ENCODE measurements at regions not wholly inside any gene's neighbourhood (a gene's known extent, or its start where the extent isn't known, plus 50 kb on each side); places are given as distances from the start of the nearest gene placed in this dataset.

DNA sequence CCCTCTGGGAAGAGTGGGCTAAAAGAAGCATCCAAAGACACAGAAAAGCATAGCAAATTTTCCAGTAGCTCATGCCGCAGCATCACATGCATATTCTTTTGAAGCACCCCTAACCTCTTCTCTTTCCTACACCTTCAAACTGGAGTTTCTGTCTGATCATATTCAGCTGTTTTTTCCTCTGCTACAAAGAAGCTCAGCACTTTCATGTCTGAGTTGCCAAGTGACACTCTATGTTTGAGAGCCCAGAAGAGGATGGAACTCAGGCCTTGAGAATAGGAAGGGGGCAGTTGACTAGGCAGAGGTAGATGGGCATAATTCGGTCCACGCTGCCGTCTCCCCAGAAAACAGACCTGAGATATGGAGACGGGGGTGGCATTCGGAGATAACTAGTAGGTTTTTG lies 489.6 kb upstream of the NR2F2 start:
- Histone ChIP-seq H3K79me2 (ENCODE audit: insufficient read depth, low read length) (no peaks in the 10 kb centered on the region), H3K4me2 (ENCODE audit: insufficient read depth, low read length) (no peak overlapping the region), H3K9me3 (ENCODE audit: insufficient read depth, low read length, severe bottlenecking) (no peaks in the 10 kb centered on the region), H3K27me3 (ENCODE audit: insufficient read depth, low read length, poor library complexity) (no peaks in the 10 kb centered on the region), H2AFZ (ENCODE audit: low read depth, low read length) (no peak overlapping the region), H3K4me1 (ENCODE audit: insufficient read depth, low read length) (peaks cover 40% of the 10 kb centered on the region), H3K9ac (ENCODE audit: low read depth, low read length) (no peak overlapping the region), H3K4me3 (ENCODE audit: low read depth in 1 of 2, low read length in 2 of 2) (no peak overlapping the region), H3K27ac (ENCODE audit: low read length) (no peak overlapping the region), H4K20me1 (ENCODE audit: insufficient read depth, low read length) (no peaks in the 10 kb centered on the region), H3K36me3 (ENCODE audit: insufficient read depth, low read length) (no peaks in the 10 kb centered on the region)
- ATAC-seq (ENCODE audit: insufficient read depth, low read depth) (no peak), DNase-seq (no peak)
- no peak for TF ChIP-seq EZH2 (IDR thresholded peaks at IDR 0.05; ENCODE audit: borderline replicate concordance, low read depth, low read length, severe bottlenecking)
- TF ChIP-seq, protein P1, sequence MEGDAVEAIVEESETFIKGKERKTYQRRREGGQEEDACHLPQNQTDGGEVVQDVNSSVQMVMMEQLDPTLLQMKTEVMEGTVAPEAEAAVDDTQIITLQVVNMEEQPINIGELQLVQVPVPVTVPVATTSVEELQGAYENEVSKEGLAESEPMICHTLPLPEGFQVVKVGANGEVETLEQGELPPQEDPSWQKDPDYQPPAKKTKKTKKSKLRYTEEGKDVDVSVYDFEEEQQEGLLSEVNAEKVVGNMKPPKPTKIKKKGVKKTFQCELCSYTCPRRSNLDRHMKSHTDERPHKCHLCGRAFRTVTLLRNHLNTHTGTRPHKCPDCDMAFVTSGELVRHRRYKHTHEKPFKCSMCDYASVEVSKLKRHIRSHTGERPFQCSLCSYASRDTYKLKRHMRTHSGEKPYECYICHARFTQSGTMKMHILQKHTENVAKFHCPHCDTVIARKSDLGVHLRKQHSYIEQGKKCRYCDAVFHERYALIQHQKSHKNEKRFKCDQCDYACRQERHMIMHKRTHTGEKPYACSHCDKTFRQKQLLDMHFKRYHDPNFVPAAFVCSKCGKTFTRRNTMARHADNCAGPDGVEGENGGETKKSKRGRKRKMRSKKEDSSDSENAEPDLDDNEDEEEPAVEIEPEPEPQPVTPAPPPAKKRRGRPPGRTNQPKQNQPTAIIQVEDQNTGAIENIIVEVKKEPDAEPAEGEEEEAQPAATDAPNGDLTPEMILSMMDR (IDR thresholded peaks at IDR 0.05; ENCODE audit: borderline replicate concordance, extremely low read depth, low read length, poor library complexity, severe bottlenecking), result no peak

DNA sequence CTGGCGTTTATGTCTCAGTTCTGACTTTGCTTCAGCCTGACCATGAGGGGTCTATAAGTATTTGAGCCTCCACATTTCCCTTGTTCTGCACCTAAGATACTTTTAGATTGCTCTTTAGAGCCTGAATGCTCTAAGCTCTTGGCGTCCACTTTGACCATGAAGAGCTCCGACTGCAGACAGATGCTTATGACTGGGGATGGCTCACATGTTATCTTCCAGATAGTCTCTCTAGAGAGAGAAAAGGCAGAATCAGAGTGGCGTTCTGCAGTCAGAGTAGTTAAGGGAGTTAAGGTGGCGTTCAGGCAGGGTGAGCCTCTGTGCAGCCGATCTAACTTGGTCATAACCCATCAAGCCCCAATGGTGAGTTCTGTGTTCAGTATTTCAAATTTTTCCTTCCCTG lies 487.9 kb upstream of the NR2F2 start:
- Histone ChIP-seq H3K9ac (ENCODE audit: low read depth, low read length) (no peak overlapping the region), H3K4me3 (ENCODE audit: low read depth in 1 of 2, low read length in 2 of 2) (no peak overlapping the region), H3K27ac (ENCODE audit: low read length) (peak overlapping the region; percentile 67), H3K9me3 (ENCODE audit: insufficient read depth, low read length, severe bottlenecking) (no peaks in the 10 kb centered on the region), H2AFZ (ENCODE audit: low read depth, low read length) (no peak overlapping the region), H3K36me3 (ENCODE audit: insufficient read depth, low read length) (no peaks in the 10 kb centered on the region), H4K20me1 (ENCODE audit: insufficient read depth, low read length) (no peaks in the 10 kb centered on the region), H3K4me2 (ENCODE audit: insufficient read depth, low read length) (peak overlapping the region; percentile 30; the same call in 1 of the 2 replicates), H3K4me1 (ENCODE audit: insufficient read depth, low read length) (peaks cover 45% of the 10 kb centered on the region), H3K27me3 (ENCODE audit: insufficient read depth, low read length, poor library complexity) (no peaks in the 10 kb centered on the region), H3K79me2 (ENCODE audit: insufficient read depth, low read length) (no peaks in the 10 kb centered on the region)
- TF ChIP-seq EZH2 (IDR thresholded peaks at IDR 0.05; ENCODE audit: borderline replicate concordance, low read depth, low read length, severe bottlenecking), result no peak
- TF ChIP-seq, protein P1 (IDR thresholded peaks at IDR 0.05; ENCODE audit: borderline replicate concordance, extremely low read depth, low read length, poor library complexity, severe bottlenecking), result no peak
- DNase-seq (no peak), ATAC-seq (ENCODE audit: insufficient read depth, low read depth) (no peak)

DNA sequence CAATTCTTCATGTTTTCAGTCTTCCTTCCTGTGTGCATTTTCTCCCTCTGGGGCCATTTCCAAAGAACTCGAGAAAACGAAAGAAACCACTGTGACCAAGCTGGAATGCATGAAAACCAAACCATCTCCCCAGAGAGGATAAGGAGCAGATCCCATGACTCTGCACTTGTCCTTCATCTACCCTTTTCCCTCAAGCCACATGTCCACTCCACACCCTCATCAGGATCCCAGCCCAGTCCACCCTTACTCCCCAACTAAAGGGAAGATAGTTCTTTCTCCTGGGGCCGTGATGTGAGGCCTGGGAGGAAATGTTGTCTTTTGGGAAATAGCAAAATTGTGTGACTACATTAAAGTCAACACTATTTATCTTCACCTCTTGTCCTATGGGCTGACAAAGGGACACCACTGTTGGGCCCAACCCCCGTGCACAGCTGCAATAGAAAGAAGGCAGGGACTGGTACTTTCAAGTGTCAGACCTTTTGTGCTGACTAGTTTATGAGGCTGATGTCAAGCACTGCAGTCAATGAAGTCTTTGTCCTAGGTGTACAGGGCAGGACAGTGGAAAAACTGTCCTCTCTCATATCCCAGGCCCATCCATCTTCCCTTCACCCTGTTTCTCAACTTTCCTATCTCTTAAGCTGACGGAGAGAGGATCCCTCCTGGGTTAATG lies 487.1 kb upstream of the NR2F2 start:
- TF ChIP-seq, protein P1 (IDR thresholded peaks at IDR 0.05; ENCODE audit: borderline replicate concordance, extremely low read depth, low read length, poor library complexity, severe bottlenecking), result no peak
- no peak for TF ChIP-seq EZH2 (IDR thresholded peaks at IDR 0.05; ENCODE audit: borderline replicate concordance, low read depth, low read length, severe bottlenecking)
- DNase-seq, result peak; percentile 27
- 0 out of 2 replicates have a peak overlapping the region, but pooled peaks have one; percentile 44 for H2AFZ ChIP-seq (ENCODE audit: low read depth, low read length)

More for the DNA sequence above, 487.1 kb upstream of the NR2F2 start:
- peak overlapping the region; percentile 11; the same call in 1 of the 2 replicates for H3K9ac ChIP-seq (ENCODE audit: low read depth, low read length)
- peak overlapping the region; percentile 30 for H3K4me2 ChIP-seq (ENCODE audit: insufficient read depth, low read length)
- no peaks in the 10 kb centered on the region for H3K36me3 ChIP-seq (ENCODE audit: insufficient read depth, low read length)
- H3K4me3 ChIP-seq (ENCODE audit: low read depth in 1 of 2, low read length in 2 of 2), result no peak overlapping the region
- H4K20me1 ChIP-seq (ENCODE audit: insufficient read depth, low read length), result no peaks in the 10 kb centered on the region
- H3K27me3 ChIP-seq (ENCODE audit: insufficient read depth, low read length, poor library complexity), result no peaks in the 10 kb centered on the region
- ATAC-seq (ENCODE audit: insufficient read depth, low read depth), result peak; percentile 64
- H3K9me3 ChIP-seq (ENCODE audit: insufficient read depth, low read length, severe bottlenecking), result no peaks in the 10 kb centered on the region
- H3K4me1 ChIP-seq (ENCODE audit: insufficient read depth, low read length), result peaks cover 45% of the 10 kb centered on the region
- peak overlapping the region; percentile 67 for H3K27ac ChIP-seq (ENCODE audit: low read length)
- H3K79me2 ChIP-seq (ENCODE audit: insufficient read depth, low read length), result no peaks in the 10 kb centered on the region
